KMS-11 (cell line): ENCODE measurements at regions not wholly inside any gene's neighbourhood (a gene's known extent, or its start where the extent isn't known, plus 50 kb on each side); places are given as distances from the start of the nearest gene placed in this dataset.

Experiments used
- H2AFZ ChIP-seq: fragments of 200-600 bp; sonication (generic); 2 replicates; pipeline ENCODE4 v1.6.1; 2016; ENCODE audit warnings: antibody characterized with exemption, mixed run types, low read depth
- H3K27ac ChIP-seq: fragments of 200-600 bp; sonication (generic); 2 replicates; pipeline ENCODE4 v1.6.1; 2016; ENCODE audit warnings: mild to moderate bottlenecking, mixed run types
- H3K27me3 ChIP-seq: fragments of 200-600 bp; sonication (generic); 2 replicates; pipeline ENCODE4 v1.6.1; 2017; ENCODE audit warnings: mild to moderate bottlenecking, low read depth, mixed run types, moderate library complexity; ENCODE audit not compliant: insufficient read depth
- H3K36me3 ChIP-seq: fragments of 200-600 bp; sonication (generic); 2 replicates; pipeline ENCODE4 v1.6.1; 2017; ENCODE audit warnings: mild to moderate bottlenecking, mixed run types; ENCODE audit not compliant: insufficient read depth
- H3K4me1 ChIP-seq: fragments of 200-600 bp; sonication (generic); 2 replicates; pipeline ENCODE4 v1.6.1; 2016; ENCODE audit warnings: mild to moderate bottlenecking, low read depth, mixed run types; ENCODE audit not compliant: poor library complexity, severe bottlenecking
- H3K4me2 ChIP-seq: fragments of 200-600 bp; sonication (generic); 2 replicates; pipeline ENCODE4 v1.7.0; 2016; ENCODE audit warnings: mild to moderate bottlenecking, mixed run types
- H3K4me3 ChIP-seq: fragments of 200-600 bp; sonication (generic); IDR thresholded peaks from 2 replicates; pipeline ENCODE4 v1.6.1; 2017; ENCODE audit warnings: low read depth, low read length, mixed read lengths; ENCODE audit not compliant: insufficient read depth
- H3K79me2 ChIP-seq: fragments of 200-600 bp; sonication (generic); 2 replicates; pipeline ENCODE4 v1.6.1; 2016; ENCODE audit warnings: low read depth, mixed run types; ENCODE audit not compliant: insufficient read depth
- H3K9ac ChIP-seq: fragments of 200-600 bp; sonication (generic); 2 replicates; pipeline ENCODE4 v1.6.1; 2016; ENCODE audit warnings: mild to moderate bottlenecking, mixed run types
- H4K20me1 ChIP-seq: fragments of 200-600 bp; sonication (generic); 2 replicates; pipeline ENCODE4 v1.6.1; 2016; ENCODE audit warnings: mild to moderate bottlenecking, mixed run types; ENCODE audit not compliant: insufficient read depth
- TF ChIP-seq, protein P1 (sequence below): fragments of 200-600 bp; sonication (generic); conservative IDR thresholded peaks from 2 replicates; pipeline ENCODE4 v1.6.1; 2017; ENCODE audit warnings: low read depth, mild to moderate bottlenecking, antibody characterized with exemption, low read length, moderate library complexity, mixed read lengths

DNA sequence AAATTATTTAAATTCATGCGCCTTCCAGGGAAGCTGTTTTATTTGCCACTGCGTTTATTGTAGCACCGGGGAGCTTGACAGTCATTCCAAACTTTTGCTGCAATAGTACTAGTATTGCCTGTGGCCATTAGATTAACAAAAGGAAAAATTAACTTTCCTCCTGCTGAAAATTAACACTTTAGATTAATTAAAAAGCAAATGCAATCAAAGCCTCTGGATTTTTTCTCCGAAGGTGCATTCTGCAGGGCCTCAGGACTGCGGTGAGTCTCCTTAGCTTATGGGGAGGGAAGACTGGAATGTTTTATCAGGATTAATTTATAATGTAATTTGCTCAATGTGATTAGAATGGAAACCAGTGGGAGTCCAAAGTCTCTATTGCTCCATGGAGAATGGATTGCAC lies 456.4 kb upstream of the CFAP20DC start:
- Histone ChIP-seq H3K9ac (no peak overlapping the region), H3K4me3 (no peak overlapping the region), H3K4me2 (no peak overlapping the region), H3K27me3 (no peaks in the 10 kb centered on the region), H3K36me3 (no peaks in the 10 kb centered on the region), H2AFZ (no peak overlapping the region), H3K4me1 (no peaks in the 10 kb centered on the region), H4K20me1 (no peaks in the 10 kb centered on the region), H3K27ac (no peak overlapping the region), H3K79me2 (no peaks in the 10 kb centered on the region)
- TF ChIP-seq, protein P1, sequence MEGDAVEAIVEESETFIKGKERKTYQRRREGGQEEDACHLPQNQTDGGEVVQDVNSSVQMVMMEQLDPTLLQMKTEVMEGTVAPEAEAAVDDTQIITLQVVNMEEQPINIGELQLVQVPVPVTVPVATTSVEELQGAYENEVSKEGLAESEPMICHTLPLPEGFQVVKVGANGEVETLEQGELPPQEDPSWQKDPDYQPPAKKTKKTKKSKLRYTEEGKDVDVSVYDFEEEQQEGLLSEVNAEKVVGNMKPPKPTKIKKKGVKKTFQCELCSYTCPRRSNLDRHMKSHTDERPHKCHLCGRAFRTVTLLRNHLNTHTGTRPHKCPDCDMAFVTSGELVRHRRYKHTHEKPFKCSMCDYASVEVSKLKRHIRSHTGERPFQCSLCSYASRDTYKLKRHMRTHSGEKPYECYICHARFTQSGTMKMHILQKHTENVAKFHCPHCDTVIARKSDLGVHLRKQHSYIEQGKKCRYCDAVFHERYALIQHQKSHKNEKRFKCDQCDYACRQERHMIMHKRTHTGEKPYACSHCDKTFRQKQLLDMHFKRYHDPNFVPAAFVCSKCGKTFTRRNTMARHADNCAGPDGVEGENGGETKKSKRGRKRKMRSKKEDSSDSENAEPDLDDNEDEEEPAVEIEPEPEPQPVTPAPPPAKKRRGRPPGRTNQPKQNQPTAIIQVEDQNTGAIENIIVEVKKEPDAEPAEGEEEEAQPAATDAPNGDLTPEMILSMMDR, result no peak

DNA sequence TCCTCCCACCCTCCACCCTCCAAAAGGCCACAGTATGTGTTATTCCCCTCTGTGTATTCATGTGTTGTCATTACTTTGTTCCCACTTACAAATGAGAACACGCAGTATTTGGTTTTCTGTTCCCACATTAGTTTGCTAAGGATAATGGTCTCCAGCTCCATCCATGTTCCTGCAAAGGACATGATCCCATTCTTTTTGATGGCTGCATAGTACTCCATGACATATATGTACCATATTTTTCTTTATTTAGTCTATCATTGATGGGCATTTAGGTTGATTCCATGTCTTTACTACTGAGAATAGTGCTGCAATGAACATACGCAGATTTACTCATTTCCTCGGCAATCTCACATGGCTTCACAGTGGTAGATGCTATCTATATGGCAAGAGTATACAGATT lies 453.6 kb upstream of the CFAP20DC start:
- Histone ChIP-seq H3K36me3 (no peaks in the 10 kb centered on the region), H2AFZ (no peak overlapping the region), H3K79me2 (no peaks in the 10 kb centered on the region), H3K4me2 (no peak overlapping the region), H3K27ac (no peak overlapping the region), H3K27me3 (no peaks in the 10 kb centered on the region), H4K20me1 (no peaks in the 10 kb centered on the region), H3K4me3 (no peak overlapping the region), H3K4me1 (no peaks in the 10 kb centered on the region), H3K9ac (no peak overlapping the region)
- TF ChIP-seq, protein P1, result no peak

DNA sequence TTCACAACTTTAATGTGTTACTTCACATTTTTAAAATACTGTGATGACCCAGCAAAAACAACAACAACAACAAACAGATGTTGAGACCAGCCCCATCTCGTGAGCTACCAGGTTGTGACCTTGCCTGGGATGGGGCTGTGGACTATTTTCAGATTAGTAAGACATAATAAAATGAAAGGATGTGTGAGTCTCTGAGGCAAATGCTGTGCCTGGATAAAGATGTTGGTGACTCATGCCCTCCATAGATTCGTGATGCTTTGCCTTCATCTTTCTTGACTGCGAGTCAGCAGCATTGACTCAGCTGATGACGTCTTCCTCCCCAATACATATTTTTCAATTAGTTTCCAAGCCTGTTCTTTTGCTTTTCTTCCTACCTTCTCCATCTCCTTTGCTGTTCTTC lies 453.0 kb upstream of the CFAP20DC start:
- no peak overlapping the region for H3K9ac ChIP-seq
- no peaks in the 10 kb centered on the region for H3K27me3 ChIP-seq
- TF ChIP-seq, protein P1, result no peak
- no peak overlapping the region for H3K4me2 ChIP-seq
- no peak overlapping the region for H3K27ac ChIP-seq
- H3K36me3 ChIP-seq, result no peaks in the 10 kb centered on the region
- H4K20me1 ChIP-seq, result no peaks in the 10 kb centered on the region
- H3K4me3 ChIP-seq, result no peak overlapping the region
- H3K79me2 ChIP-seq, result no peaks in the 10 kb centered on the region
- H2AFZ ChIP-seq, result no peak overlapping the region
- H3K4me1 ChIP-seq, result no peaks in the 10 kb centered on the region

DNA sequence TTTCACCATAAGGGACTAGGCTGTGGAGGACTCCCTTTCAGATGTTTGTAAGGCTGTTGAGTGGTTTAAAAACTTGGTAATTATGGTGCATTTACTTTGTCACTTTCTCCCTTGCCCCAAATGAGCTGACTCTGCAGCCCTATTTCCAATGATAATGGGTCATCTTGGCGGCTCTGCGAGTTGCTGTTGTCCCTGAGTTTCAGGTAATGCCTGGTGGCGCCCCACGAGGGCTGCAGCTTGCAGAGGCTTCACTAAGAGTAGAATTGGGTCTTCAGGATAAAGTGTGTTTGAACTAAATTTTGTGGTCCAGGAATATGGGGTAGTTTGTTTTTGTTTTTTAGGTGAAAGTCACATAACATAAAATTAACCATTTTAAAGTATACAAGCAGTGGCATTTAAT lies 450.1 kb upstream of the CFAP20DC start:
- no peak overlapping the region for H3K4me3 ChIP-seq
- H3K27ac ChIP-seq, result no peak overlapping the region
- no peaks in the 10 kb centered on the region for H3K4me1 ChIP-seq
- no peaks in the 10 kb centered on the region for H3K36me3 ChIP-seq
- H3K9ac ChIP-seq, result no peak overlapping the region
- TF ChIP-seq, protein P1, result no peak
- H3K27me3 ChIP-seq, result no peaks in the 10 kb centered on the region
- H4K20me1 ChIP-seq, result no peaks in the 10 kb centered on the region
- no peak overlapping the region for H3K4me2 ChIP-seq
- no peaks in the 10 kb centered on the region for H3K79me2 ChIP-seq
- H2AFZ ChIP-seq, result no peak overlapping the region

DNA sequence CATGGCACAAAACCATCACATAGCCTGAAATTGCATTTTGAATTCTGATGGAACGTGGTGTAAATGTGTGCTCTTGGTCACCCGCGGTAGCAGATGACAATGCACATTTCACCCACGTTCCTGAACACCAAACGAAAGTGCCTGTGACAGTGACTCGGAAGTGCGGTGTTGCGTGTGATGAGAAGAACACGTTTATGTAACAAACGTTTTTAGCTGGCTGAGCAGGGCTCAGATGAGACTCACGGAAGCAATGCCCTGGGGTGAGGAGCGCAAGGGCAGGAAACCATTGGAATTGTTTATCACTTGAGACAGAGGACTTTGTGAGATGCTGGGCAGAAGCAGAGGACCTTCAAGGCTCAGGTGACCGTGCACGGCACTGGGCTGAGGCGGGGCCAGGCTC lies 449.2 kb upstream of the CFAP20DC start:
- Histone ChIP-seq H3K27me3 (no peaks in the 10 kb centered on the region), H3K9ac (no peak overlapping the region), H3K79me2 (no peaks in the 10 kb centered on the region), H4K20me1 (no peaks in the 10 kb centered on the region), H3K4me1 (no peaks in the 10 kb centered on the region), H3K27ac (no peak overlapping the region), H2AFZ (no peak overlapping the region), H3K36me3 (no peaks in the 10 kb centered on the region), H3K4me2 (no peak overlapping the region), H3K4me3 (no peak overlapping the region)
- TF ChIP-seq, protein P1, result no peak
